Left renal cortex interstitium (tissue), 4 donors: ENCODE measurements at regions not wholly inside any gene's neighbourhood (a gene's known extent, or its start where the extent isn't known, plus 50 kb on each side); places are given as distances from the start of the nearest gene placed in this dataset.

ENCODE experiments used
- DNase-seq, 4 donors: peaks; one replicate each; pipeline ENCODE4 v3.0.0-alpha.2; 2013; ENCODE audit warnings: low read depth in 4 of 4, low spot score in 2 of 4, missing footprints in 1 of 4

GRCh38 chr11:106449763-106450162 lies 372.3 kb downstream of the AASDHPPT start:
- no peak for DNase-seq

GRCh38 chr11:106451228-106451922 lies 373.9 kb downstream of the AASDHPPT start:
- no peak for DNase-seq

GRCh38 chr11:106456647-106457046 lies 379.2 kb downstream of the AASDHPPT start:
- DNase-seq = no peak

GRCh38 chr11:106457727-106458126 lies 380.3 kb downstream of the AASDHPPT start:
- DNase-seq = no peak

- no peak for DNase-seq
Measured at GRCh38 chr11:106459135-106459534, 381.7 kb downstream of the AASDHPPT start.

- DNase-seq = no peak
Measured at GRCh38 chr11:106461148-106461691, 383.8 kb downstream of the AASDHPPT start.

- DNase-seq = peak in 1 of 4 donors; percentile 21
Measured at GRCh38 chr11:106461839-106462545, 384.5 kb downstream of the AASDHPPT start.

- DNase-seq = no peak
Measured at GRCh38 chr11:106463154-106463553, 385.7 kb downstream of the AASDHPPT start.

GRCh38 chr11:106463796-106464201 lies 386.3 kb downstream of the AASDHPPT start:
- DNase-seq = no peak

- no peak for DNase-seq
Measured at GRCh38 chr11:106464728-106465127, 387.3 kb downstream of the AASDHPPT start.

GRCh38 chr11:106466521-106467080 lies 389.1 kb downstream of the AASDHPPT start:
- DNase-seq = no peak

GRCh38 chr11:106467501-106467900 lies 390.0 kb downstream of the AASDHPPT start:
- no peak for DNase-seq

- no peak for DNase-seq
Measured at GRCh38 chr11:106468086-106468485, 390.6 kb downstream of the AASDHPPT start.

GRCh38 chr11:106468531-106468930 lies 391.1 kb downstream of the AASDHPPT start:
- no peak for DNase-seq

GRCh38 chr11:106470230-106470629 lies 392.8 kb downstream of the AASDHPPT start:
- no peak for DNase-seq

- DNase-seq = no peak
Measured at GRCh38 chr11:106471276-106471675, 393.8 kb downstream of the AASDHPPT start.

GRCh38 chr11:106473089-106473722 lies 395.7 kb downstream of the AASDHPPT start:
- no peak for DNase-seq

- no peak for DNase-seq
Measured at GRCh38 chr11:106474274-106474673, 396.8 kb downstream of the AASDHPPT start.

GRCh38 chr11:106475181-106475580 lies 397.7 kb downstream of the AASDHPPT start:
- no peak for DNase-seq

GRCh38 chr11:106477776-106478175 lies 400.3 kb downstream of the AASDHPPT start:
- DNase-seq = no peak

- DNase-seq = no peak
Measured at GRCh38 chr11:106479646-106480045, 402.2 kb downstream of the AASDHPPT start.
